Spinal cord (tissue), 9 donors: ENCODE measurements at regions not wholly inside any gene's neighbourhood (a gene's known extent, or its start where the extent isn't known, plus 50 kb on each side); places are given as distances from the start of the nearest gene placed in this dataset.

Experiments
- DNase-seq, 6 donors: peaks; one replicate each; pipeline versions ENCODE4 v3.0.0 to v3.0.0-alpha.2; 2013 to 2015; ENCODE audit warnings: low spot score in 6 of 6, low read depth in 4 of 6
- H3K27ac ChIP-seq: one replicate; pipeline ENCODE4 v1.5.1; 2013; ENCODE audit warnings: low read depth, low read length, control low read depth
- H3K27me3 ChIP-seq: one replicate; pipeline ENCODE4 v1.6.1; 2013; ENCODE audit warnings: low read length; ENCODE audit not compliant: control insufficient read depth, insufficient read depth
- H3K36me3 ChIP-seq: one replicate; pipeline ENCODE4 v1.6.1; 2013; ENCODE audit warnings: low read length; ENCODE audit not compliant: control insufficient read depth, insufficient read depth
- H3K4me1 ChIP-seq: one replicate; pipeline ENCODE4 v1.6.1; 2013; ENCODE audit warnings: low read length; ENCODE audit not compliant: control insufficient read depth, insufficient read depth
- H3K4me3 ChIP-seq: one replicate; pipeline ENCODE4 v1.5.1; 2013; ENCODE audit warnings: low read depth, low read length, control low read depth
- H3K9me3 ChIP-seq: one replicate; pipeline ENCODE4 v1.6.1; 2013; ENCODE audit warnings: low read length; ENCODE audit not compliant: control insufficient read depth, insufficient read depth
- WGBS: methylation state at CpG from one replicate; pipeline ENCODE4 v1.1.5; 2013; ENCODE audit warnings: missing lambda C conversion rate; ENCODE audit not compliant: insufficient coverage; 5-methylcytosine and 5-hydroxymethylcytosine counted together
- donor health status: healthy.

DNA sequence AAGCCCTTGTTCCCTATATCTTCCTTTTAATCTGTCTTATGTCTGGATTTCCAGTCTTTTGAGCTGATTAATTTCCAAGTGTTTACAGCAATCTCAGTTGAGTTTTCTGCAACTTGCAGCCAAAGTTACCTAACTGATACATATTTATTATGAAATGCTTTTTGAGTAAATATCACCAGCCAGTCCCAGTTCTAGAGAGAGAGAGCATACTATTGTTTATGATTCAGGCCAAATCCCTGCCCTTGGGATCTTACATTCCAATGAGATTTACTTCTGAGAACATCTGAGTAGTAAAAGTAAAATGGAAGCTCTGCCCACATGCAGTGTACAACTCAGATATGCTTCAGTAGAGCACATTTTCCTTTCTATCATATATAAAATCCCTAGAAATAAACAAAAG is 661.7 kb downstream of the KCTD16 start:
- Histone ChIP-seq H3K4me3 (no peak overlapping the region), H3K27me3 (no peaks in the 10 kb centered on the region), H3K36me3 (no peaks in the 10 kb centered on the region), H3K27ac (no peak overlapping the region), H3K4me1 (no peaks in the 10 kb centered on the region), H3K9me3 (no peaks in the 10 kb centered on the region)
- DNase-seq, result no peak

DNA sequence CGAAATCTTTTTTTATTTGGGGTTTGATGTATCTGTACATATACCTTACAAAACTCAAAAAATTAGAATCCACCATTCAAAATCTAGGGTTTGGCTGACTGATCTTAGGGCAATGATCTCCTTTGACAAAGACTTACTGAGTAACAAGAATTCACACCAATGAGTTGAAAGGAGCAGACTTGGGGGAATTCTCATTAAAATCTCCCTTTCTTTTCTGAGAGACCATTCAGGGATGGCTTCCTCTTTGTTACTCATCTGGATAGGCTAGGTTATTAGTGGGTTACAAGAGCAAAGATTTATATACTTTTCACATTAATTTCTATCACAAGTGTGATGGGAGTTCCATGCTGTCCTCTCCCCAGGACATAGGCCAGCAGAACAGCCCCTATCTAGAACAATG is 661.0 kb downstream of the KCTD16 start:
- Histone ChIP-seq H3K27ac (no peak overlapping the region), H3K27me3 (no peaks in the 10 kb centered on the region), H3K4me1 (no peaks in the 10 kb centered on the region), H3K36me3 (no peaks in the 10 kb centered on the region), H3K9me3 (no peaks in the 10 kb centered on the region), H3K4me3 (no peak overlapping the region)
- no CpG with 5 or more reads among the region's 1 CpG for WGBS
- DNase-seq, result no peak

DNA sequence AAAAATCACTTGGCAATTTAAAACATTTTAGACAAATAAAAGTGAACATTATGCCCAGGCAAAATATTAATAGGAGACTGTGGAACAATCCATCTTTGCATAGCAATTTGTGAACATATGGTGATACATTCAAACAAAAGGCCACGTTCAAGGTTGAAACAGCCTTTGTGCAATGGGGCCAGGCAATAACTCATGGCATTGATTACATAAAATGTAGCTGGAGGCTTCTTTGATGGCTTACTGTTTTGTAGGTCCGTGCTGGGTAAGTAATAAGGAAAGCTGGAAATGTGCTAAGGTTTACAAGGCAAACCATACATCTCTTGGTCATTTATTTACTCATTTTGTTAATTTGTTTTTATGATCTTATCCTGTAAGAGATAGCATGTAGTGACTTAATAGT is 651.8 kb downstream of the KCTD16 start:
- H3K4me1 ChIP-seq, result no peaks in the 10 kb centered on the region
- no peaks in the 10 kb centered on the region for H3K27me3 ChIP-seq
- 60% methylated on average over 1 of the region's 2 CpGs for WGBS
- H3K4me3 ChIP-seq, result no peak overlapping the region
- peak in 1 of 6 donors; percentile 64 for DNase-seq
- H3K27ac ChIP-seq, result no peak overlapping the region
- no peaks in the 10 kb centered on the region for H3K36me3 ChIP-seq
- H3K9me3 ChIP-seq, result no peaks in the 10 kb centered on the region

DNA sequence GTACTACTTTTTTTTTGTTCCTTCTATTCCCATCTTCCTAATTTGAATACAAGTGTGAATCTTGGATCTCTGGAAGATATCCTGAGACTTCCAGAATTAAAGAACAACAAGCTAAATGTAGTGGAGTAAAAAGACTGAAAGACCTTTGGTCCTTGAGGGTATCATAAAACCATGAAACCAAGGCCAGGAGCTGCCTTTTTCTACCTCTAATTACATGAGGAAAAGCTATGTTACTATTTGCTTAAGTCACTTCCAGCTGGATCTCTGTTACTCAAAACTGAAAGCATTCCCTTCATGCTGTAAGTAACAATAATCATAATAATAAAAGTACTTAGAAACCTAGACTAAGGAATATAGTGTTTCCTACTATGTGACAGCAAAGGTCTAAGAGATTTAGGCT is 649.6 kb downstream of the KCTD16 start:
- Histone ChIP-seq H3K27me3 (no peaks in the 10 kb centered on the region), H3K27ac (no peak overlapping the region), H3K9me3 (no peaks in the 10 kb centered on the region), H3K4me3 (no peak overlapping the region), H3K4me1 (no peaks in the 10 kb centered on the region), H3K36me3 (no peaks in the 10 kb centered on the region)
- DNase-seq, result no peak

DNA sequence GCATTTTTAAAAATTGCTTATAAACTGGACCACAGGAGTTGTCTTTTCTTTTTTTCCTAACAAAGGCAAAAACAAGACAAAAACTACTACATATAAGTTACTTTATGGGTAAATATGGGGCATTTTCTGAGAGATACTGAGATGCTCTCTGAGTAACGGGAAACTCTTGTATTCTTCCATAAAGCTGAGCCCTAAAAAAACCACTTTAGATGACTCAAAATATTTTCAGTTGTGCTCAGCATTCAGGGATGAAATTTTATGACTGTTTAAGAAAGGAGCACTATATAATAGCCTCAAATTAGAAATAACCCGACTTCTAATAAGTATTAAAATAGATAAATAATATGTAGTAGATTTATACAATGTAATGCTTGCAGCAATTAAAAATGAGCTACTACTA is 644.5 kb downstream of the KCTD16 start:
- no peak overlapping the region for H3K4me3 ChIP-seq
- H3K27me3 ChIP-seq, result no peaks in the 10 kb centered on the region
- H3K4me1 ChIP-seq, result no peaks in the 10 kb centered on the region
- no peak for DNase-seq
- H3K36me3 ChIP-seq, result no peaks in the 10 kb centered on the region
- H3K9me3 ChIP-seq, result no peaks in the 10 kb centered on the region
- no peak overlapping the region for H3K27ac ChIP-seq
- no CpG with 5 or more reads among the region's 2 CpGs for WGBS

DNA sequence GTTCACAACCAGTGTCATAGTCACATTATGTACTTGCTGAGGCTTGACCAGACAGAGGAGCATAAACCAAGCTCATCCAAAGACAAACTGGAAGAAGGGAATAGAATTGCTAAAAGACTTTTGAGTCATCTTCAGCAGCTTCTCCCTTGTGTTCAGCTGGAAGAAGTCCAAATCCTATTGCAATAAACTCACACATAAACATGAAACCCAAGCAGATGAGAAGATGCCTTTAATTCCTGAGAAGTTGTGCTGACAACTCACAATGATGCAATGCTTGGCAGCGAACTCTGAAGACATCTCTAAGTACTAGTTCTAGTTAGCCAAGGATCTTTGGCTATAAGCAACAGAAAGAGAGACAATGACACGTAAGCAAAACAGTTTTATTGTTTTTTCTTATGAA is 642.1 kb downstream of the KCTD16 start:
- H3K27ac ChIP-seq, result no peak overlapping the region
- no peaks in the 10 kb centered on the region for H3K27me3 ChIP-seq
- H3K9me3 ChIP-seq, result peaks cover 2% of the 10 kb centered on the region
- H3K4me3 ChIP-seq, result no peak overlapping the region
- DNase-seq, result peak in 1 of 6 donors; percentile 7
- no CpG with 5 or more reads among the region's 2 CpGs for WGBS
- H3K4me1 ChIP-seq, result no peaks in the 10 kb centered on the region
- H3K36me3 ChIP-seq, result no peaks in the 10 kb centered on the region

DNA sequence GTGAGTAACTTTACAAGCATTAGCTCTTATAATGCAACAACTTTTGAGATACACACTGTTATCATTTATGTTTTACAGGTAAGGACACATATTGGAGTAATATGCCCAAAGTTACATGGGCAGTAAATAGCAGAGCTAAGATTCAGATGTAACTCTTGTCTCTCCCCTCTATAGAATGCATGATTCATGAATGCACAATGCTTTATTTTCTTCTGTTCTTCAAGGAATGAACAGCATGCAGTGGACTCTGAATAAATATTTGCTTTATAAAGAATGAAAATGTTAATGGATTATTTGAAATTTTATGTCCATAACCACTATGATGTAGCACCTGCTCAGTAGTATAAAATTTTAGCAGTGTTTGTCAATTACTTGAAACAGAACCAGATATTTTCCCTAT is 629.5 kb downstream of the KCTD16 start:
- Histone ChIP-seq H3K27me3 (no peaks in the 10 kb centered on the region), H3K4me3 (no peak overlapping the region), H3K9me3 (no peaks in the 10 kb centered on the region), H3K27ac (no peak overlapping the region), H3K4me1 (no peaks in the 10 kb centered on the region), H3K36me3 (no peaks in the 10 kb centered on the region)
- no peak for DNase-seq

DNA sequence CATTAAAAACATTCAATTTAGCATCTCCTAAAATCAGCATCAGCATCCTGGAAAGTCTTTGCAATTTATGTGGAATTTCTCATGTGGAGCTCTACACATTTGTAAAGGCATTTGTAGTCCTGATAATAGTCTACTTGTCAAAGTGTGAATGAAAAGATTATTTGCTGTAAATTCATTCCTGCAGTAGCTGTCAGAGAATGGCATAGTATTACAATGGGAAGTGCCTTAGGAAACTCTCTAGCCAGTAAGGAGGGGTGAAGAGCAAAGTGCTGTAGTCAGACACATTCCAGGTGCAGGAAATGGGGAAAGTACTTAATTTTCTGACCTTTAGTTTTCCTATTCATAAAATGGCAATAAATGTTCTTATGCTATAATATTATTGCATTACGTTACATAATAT is 627.9 kb downstream of the KCTD16 start:
- DNase-seq, result no peak
- Histone ChIP-seq H3K27me3 (no peaks in the 10 kb centered on the region), H3K4me1 (no peaks in the 10 kb centered on the region), H3K36me3 (no peaks in the 10 kb centered on the region), H3K27ac (no peak overlapping the region), H3K9me3 (no peaks in the 10 kb centered on the region), H3K4me3 (no peak overlapping the region)
- WGBS, result 100% methylated on average over 1 of the region's 1 CpG

DNA sequence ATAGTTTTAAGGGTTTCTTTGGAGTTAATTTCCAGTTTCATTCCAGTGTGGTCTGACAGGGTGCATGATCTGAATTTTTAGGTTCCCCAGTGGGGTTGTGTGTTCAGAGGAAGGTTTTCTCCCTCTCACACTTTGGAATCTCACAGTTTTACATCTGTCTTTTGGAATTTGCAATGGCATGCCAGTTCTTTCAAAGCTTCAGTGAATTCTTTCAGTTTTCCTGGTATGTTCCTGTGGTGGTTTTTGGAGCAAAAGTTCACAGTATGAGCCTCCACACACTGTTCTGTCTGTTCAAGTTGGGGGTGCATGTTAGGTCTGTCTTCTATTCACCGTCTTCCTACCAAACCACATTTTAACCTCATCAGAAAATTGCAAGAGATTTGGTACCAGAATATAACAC is 624.2 kb downstream of the KCTD16 start:
- Histone ChIP-seq H3K27me3 (no peaks in the 10 kb centered on the region), H3K9me3 (no peaks in the 10 kb centered on the region), H3K36me3 (no peaks in the 10 kb centered on the region), H3K27ac (no peak overlapping the region), H3K4me1 (no peaks in the 10 kb centered on the region), H3K4me3 (no peak overlapping the region)
- WGBS, result no CpG with 5 or more reads among the region's 1 CpG
- no peak for DNase-seq

DNA sequence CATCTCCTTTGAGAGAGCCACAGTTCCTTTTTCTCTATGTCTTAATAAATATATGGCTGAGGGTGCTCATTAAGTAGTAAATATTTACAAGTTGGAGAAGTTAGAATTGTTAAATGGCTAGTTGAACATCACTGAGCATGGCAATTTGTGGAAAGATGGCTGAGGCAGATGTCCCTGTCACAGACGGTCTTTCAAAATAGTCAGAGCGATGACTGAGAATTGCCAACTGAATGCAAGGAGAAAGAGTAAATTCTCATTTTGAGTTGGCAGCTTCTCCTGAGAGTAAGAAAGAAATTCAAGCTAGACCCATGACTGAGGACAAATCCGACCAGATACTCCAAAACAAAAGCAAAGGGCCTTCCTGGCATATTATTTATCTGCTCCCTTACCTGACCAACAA is 617.9 kb downstream of the KCTD16 start:
- no peak overlapping the region for H3K4me3 ChIP-seq
- 70% methylated on average over 2 of the region's 3 CpGs for WGBS
- no peaks in the 10 kb centered on the region for H3K9me3 ChIP-seq
- DNase-seq, result peak in 1 of 6 donors; percentile 65
- no peak overlapping the region for H3K27ac ChIP-seq
- no peaks in the 10 kb centered on the region for H3K4me1 ChIP-seq
- H3K27me3 ChIP-seq, result no peaks in the 10 kb centered on the region
- H3K36me3 ChIP-seq, result no peaks in the 10 kb centered on the region

DNA sequence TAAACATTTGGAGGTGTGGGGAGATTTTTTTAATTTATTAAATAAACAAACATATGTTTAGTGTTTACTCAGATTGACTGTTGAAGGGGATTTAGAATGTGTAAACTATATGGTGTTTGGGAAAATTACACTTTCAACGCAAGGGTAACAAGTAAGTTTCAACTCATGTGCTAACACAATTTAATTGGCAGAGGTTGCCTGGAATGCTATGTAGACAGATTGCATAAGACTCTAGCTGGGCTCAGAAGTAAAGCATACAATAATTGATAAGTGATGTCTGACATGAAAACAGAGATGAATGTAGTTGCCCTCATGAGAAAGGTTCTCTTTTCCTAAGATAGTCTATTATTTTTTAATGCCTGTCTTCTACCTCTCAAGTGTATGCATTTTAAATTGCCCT is 617.4 kb downstream of the KCTD16 start:
- no peaks in the 10 kb centered on the region for H3K36me3 ChIP-seq
- peak in 1 of 6 donors; percentile 53 for DNase-seq
- no CpG with 5 or more reads among the region's 1 CpG for WGBS
- no peaks in the 10 kb centered on the region for H3K9me3 ChIP-seq
- no peak overlapping the region for H3K27ac ChIP-seq
- H3K4me1 ChIP-seq, result no peaks in the 10 kb centered on the region
- no peaks in the 10 kb centered on the region for H3K27me3 ChIP-seq
- no peak overlapping the region for H3K4me3 ChIP-seq
